Endothelial cell of umbilical vein (primary cell): ENCODE measurements at regions not wholly inside any gene's neighbourhood (a gene's known extent, or its start where the extent isn't known, plus 50 kb on each side); places are given as distances from the start of the nearest gene placed in this dataset.

ENCODE experiments used
- BruUV-seq: library from RNA; stranded (reverse); fragments of 400-500 nt; replicated peaks from 2 replicates; lab custom pipeline; 2021; lab: Mats Ljungman, UMichigan
- CTCF ChIA-PET: fragments of 300-600, 350-600 bp; sonication (Branson Sonifier 250); formaldehyde crosslinking; loops from one replicate; lab custom pipeline; 2021; ENCODE audit warnings: antibody characterized with exemption, inconsistent platforms; lab: Charles Lee
- POLR2A ChIA-PET: fragments of 300-600, 350-600 bp; sonication (Branson Sonifier 250); formaldehyde crosslinking; loops from one replicate; lab custom pipeline; 2021; ENCODE audit warnings: antibody characterized with exemption, inconsistent platforms; lab: Charles Lee
- DNase-seq: peaks from one replicate; pipeline ENCODE4 v3.0.0-alpha.2; 2011; ENCODE audit warnings: low read depth, low spot score
- FAIRE-seq: peaks from 2 replicates; lab custom pipeline; 2011; peaks lifted over from hg19 to GRCh38; lab: Jason Lieb, UNC
- H2AFZ ChIP-seq: 2 replicates; pipeline ENCODE4 v1.6.0; 2012; ENCODE audit warnings: low read depth, low read length, control low read depth, inconsistent platforms
- H3K27ac ChIP-seq: 2 replicates; pipeline ENCODE4 v1.5.1; 2011; ENCODE audit warnings: low read depth, mild to moderate bottlenecking, control low read depth, low read length, moderate library complexity; ENCODE audit not compliant: insufficient read depth
- H3K27me3 ChIP-seq, 2 experiments: 2 replicates each; pipeline versions ENCODE4 v1.6.0 to v1.6.1; 2011; ENCODE audit warnings: low read length in 2 of 2, mixed read lengths in 1 of 2; ENCODE audit not compliant: control insufficient read depth in 2 of 2, insufficient read depth in 2 of 2
- H3K36me3 ChIP-seq, 2 experiments: 2 replicates in 1 of 2; 3 replicates in 1 of 2; pipeline ENCODE4 v1.5.1; 2011; ENCODE audit warnings: low read length in 2 of 2, mild to moderate bottlenecking in 1 of 2, moderate library complexity in 1 of 2; ENCODE audit not compliant: control insufficient read depth in 2 of 2, insufficient read depth in 2 of 2; ENCODE audit errors: extremely low read depth in 1 of 2
- H3K4me1 ChIP-seq: 3 replicates; pipeline ENCODE4 v1.5.1; 2011; ENCODE audit warnings: mild to moderate bottlenecking, low read length; ENCODE audit not compliant: control insufficient read depth, insufficient read depth; ENCODE audit errors: extremely low read depth
- H3K4me2 ChIP-seq: 2 replicates; pipeline ENCODE4 v1.6.1; 2011; ENCODE audit warnings: low read length, control low read depth, mixed read lengths; ENCODE audit not compliant: insufficient read depth
- H3K4me3 ChIP-seq, 3 experiments: fragments of 200-600 bp in 1 of 3; sonication (generic), shearing (Covaris generic) in 1 of 3; replicated peaks in 1 of 3; 2 replicates each; pipeline ENCODE4 v1.5.1; 2011 to 2016; ENCODE audit warnings: control low read depth in 3 of 3, low read length in 3 of 3, mild to moderate bottlenecking in 2 of 3, inconsistent platforms in 1 of 3, low read depth in 1 of 3, moderate library complexity in 1 of 3; ENCODE audit not compliant: insufficient read depth in 1 of 3
- H3K79me2 ChIP-seq: 2 replicates; pipeline ENCODE4 v1.6.0; 2012; ENCODE audit warnings: low read length, inconsistent platforms; ENCODE audit not compliant: control insufficient read depth, insufficient read depth
- H3K9ac ChIP-seq: replicated peaks from 2 replicates; pipeline ENCODE3; 2011; ENCODE audit warnings: low read length, control low read depth; ENCODE audit not compliant: insufficient read depth; ENCODE audit errors: extremely low read depth
- H3K9me1 ChIP-seq: replicated peaks from 3 replicates; pipeline ENCODE4 v1.6.0; 2011; ENCODE audit warnings: mild to moderate bottlenecking, low read length; ENCODE audit not compliant: control insufficient read depth, insufficient read depth; ENCODE audit errors: extremely low read depth
- H3K9me3 ChIP-seq: replicated peaks from 2 replicates; pipeline ENCODE4 v1.5.1; 2012; ENCODE audit warnings: low read length, inconsistent platforms; ENCODE audit not compliant: control insufficient read depth, insufficient read depth
- H4K20me1 ChIP-seq: replicated peaks from 2 replicates; pipeline ENCODE3; 2011; ENCODE audit warnings: mild to moderate bottlenecking, low read length; ENCODE audit not compliant: control insufficient read depth, insufficient read depth; ENCODE audit errors: extremely low read depth
- EZH2 ChIP-seq: IDR thresholded peaks from 2 replicates; pipeline ENCODE4 v1.6.1; 2012; ENCODE audit warnings: borderline replicate concordance, low read depth, mild to moderate bottlenecking, moderate library complexity, low read length, inconsistent platforms; ENCODE audit not compliant: severe bottlenecking
- GATA2 ChIP-seq: IDR thresholded peaks from 2 replicates; pipeline ENCODE4 v1.7.0; 2011; ENCODE audit warnings: low read depth, mild to moderate bottlenecking, moderate library complexity, mixed read lengths, low read length; ENCODE audit not compliant: insufficient read length, insufficient read depth
- JUN ChIP-seq: IDR thresholded peaks from 2 replicates; pipeline ENCODE4 v1.6.1; 2011; ENCODE audit warnings: borderline replicate concordance, low read depth; ENCODE audit not compliant: insufficient read length, insufficient read depth
- MYC ChIP-seq: IDR thresholded peaks from one replicate; pipeline ENCODE4 v1.6.1; 2011; ENCODE audit warnings: mild to moderate bottlenecking, low read depth, low read length
- POLR2A ChIP-seq: IDR thresholded peaks from 2 replicates; pipeline ENCODE4 v1.6.1; 2012; ENCODE audit warnings: low read depth, mild to moderate bottlenecking, control low read depth, low read length
- POLR2AphosphoS5 ChIP-seq: IDR thresholded peaks from 2 replicates; pipeline ENCODE4 v1.6.1; 2012; ENCODE audit warnings: low read depth, mild to moderate bottlenecking, control low read depth, low read length, moderate library complexity; ENCODE audit not compliant: insufficient read depth
- dilution Hi-C: fragments of 300-500 bp; cut with MboI; formaldehyde crosslinking; loops from one replicate; pipeline ENCODE4 v1.15.0; 2019; ENCODE audit warnings: low sequenced_read_pairs; ENCODE audit not compliant: extremely low pct_ligation_motif_present
- intact Hi-C: fragments of 100-400 bp; cut with micrococcal nuclease; formaldehyde crosslinking; loops from one replicate; pipeline ENCODE4 v1.10.0; 2022
- TF ChIP-seq, protein P1 (sequence below): IDR thresholded peaks from 2 replicates; pipeline ENCODE4 v1.6.1; 2011; ENCODE audit not compliant: insufficient read depth, insufficient read length
- TF ChIP-seq, protein P2 (sequence below), 2 donors: IDR thresholded peaks; 1 replicate in 1 of 2; 2 replicates in 1 of 2; pipeline ENCODE4 v1.5.1; 2011; ENCODE audit warnings: low read length in 2 of 2, mild to moderate bottlenecking in 2 of 2, moderate library complexity in 2 of 2, control low read depth in 1 of 2, inconsistent platforms in 1 of 2, low read depth in 1 of 2; ENCODE audit not compliant: insufficient read depth in 1 of 2; ENCODE audit errors: extremely low read depth in 1 of 2

DNA sequence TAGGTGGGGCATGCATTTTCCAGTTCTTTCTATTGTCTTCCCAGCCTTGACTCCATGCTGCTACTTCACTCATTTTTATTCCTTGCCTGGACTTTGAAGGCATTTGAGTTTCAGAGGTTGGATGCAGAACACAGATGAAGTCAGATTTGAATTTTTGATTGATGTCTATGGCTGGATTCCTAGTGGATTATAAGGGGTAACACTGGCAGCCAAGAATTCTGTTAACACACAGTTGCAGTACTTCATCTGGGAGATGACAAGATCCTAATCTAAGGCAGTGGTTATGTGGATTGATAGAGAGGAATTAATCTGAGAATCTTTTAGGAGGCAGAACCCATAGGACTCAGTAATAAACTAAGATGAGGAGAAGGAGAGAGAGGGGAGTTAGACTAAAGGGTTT is 439.0 kb upstream of the USP24 start:
- H3K36me3 ChIP-seq: no peaks in the 10 kb centered on the region
- no peaks in the 10 kb centered on the region for H3K27me3 ChIP-seq
- no peaks in the 10 kb centered on the region for H3K9me3 ChIP-seq
- no peak for TF ChIP-seq EZH2
- TF ChIP-seq, protein P1, sequence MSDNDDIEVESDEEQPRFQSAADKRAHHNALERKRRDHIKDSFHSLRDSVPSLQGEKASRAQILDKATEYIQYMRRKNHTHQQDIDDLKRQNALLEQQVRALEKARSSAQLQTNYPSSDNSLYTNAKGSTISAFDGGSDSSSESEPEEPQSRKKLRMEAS: no peak
- TF ChIP-seq, protein P2, sequence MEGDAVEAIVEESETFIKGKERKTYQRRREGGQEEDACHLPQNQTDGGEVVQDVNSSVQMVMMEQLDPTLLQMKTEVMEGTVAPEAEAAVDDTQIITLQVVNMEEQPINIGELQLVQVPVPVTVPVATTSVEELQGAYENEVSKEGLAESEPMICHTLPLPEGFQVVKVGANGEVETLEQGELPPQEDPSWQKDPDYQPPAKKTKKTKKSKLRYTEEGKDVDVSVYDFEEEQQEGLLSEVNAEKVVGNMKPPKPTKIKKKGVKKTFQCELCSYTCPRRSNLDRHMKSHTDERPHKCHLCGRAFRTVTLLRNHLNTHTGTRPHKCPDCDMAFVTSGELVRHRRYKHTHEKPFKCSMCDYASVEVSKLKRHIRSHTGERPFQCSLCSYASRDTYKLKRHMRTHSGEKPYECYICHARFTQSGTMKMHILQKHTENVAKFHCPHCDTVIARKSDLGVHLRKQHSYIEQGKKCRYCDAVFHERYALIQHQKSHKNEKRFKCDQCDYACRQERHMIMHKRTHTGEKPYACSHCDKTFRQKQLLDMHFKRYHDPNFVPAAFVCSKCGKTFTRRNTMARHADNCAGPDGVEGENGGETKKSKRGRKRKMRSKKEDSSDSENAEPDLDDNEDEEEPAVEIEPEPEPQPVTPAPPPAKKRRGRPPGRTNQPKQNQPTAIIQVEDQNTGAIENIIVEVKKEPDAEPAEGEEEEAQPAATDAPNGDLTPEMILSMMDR (IDR thresholded peaks at IDR 0.05; ENCODE audit: extremely low read depth in 1 of 2, insufficient read depth in 1 of 2, low read depth in 1 of 2, low read length in 2 of 2): no peak
- TF ChIP-seq POLR2A: no peak
- TF ChIP-seq POLR2AphosphoS5: no peak
- TF ChIP-seq MYC: no peak
- TF ChIP-seq JUN: no peak
- TF ChIP-seq GATA2: no peak
- H3K79me2 ChIP-seq: no peaks in the 10 kb centered on the region
- ChIA-PET POLR2A (no interaction called here), CTCF (no interaction called here)
- BruUV-seq: no TSS peak
- FAIRE-seq (no peak), DNase-seq (no peak)
- H3K4me2 ChIP-seq: no peak overlapping the region
- no peak overlapping the region for H3K27ac ChIP-seq
- H3K4me3 ChIP-seq: no peak overlapping the region
- no peaks in the 10 kb centered on the region for H4K20me1 ChIP-seq
- no peak overlapping the region for H3K9ac ChIP-seq
- intact Hi-C loops: no loop called here
- dilution Hi-C loops: no loop called here
- H3K4me1 ChIP-seq: no peaks in the 10 kb centered on the region
- no peaks in the 10 kb centered on the region for H3K9me1 ChIP-seq
- no peak overlapping the region for H2AFZ ChIP-seq
